Stimulated activated naive CD8-positive, alpha-beta T cell treated with anti-CD3 and anti-CD28 coated beads, Interleukin-15, amount 100 ng/mL, for 72 hours (primary cell): ENCODE measurements at regions not wholly inside any gene's neighbourhood (a gene's known extent, or its start where the extent isn't known, plus 50 kb on each side); places are given as distances from the start of the nearest gene placed in this dataset.

Source experiments
- ATAC-seq: fragments of 150-1000 bp; cut with Tn5 transposase; 2 replicates; pipeline ENCODE4 v1.10.0; 2021; ENCODE audit warnings: mild to moderate bottlenecking, moderate library complexity
- DNase-seq, 2 donors: peaks; one replicate each; pipeline ENCODE4 v3.0.0; 2021 to 2022
- H3K27ac Mint-ChIP-seq, 2 donors: one replicate each; pipeline ENCODE4 v1.8.0; 2022; ENCODE audit warnings: mild to moderate bottlenecking in 2 of 2, mixed read lengths in 2 of 2, moderate library complexity in 2 of 2
- H3K27me3 Mint-ChIP-seq: one replicate; pipeline ENCODE4 v1.8.0; 2022; ENCODE audit warnings: mixed read lengths
- H3K4me1 Mint-ChIP-seq: one replicate; pipeline ENCODE4 v1.8.0; 2022; ENCODE audit warnings: mild to moderate bottlenecking, mixed read lengths
- H3K4me3 Mint-ChIP-seq, 2 donors: one replicate each; pipeline ENCODE4 v1.8.0; 2022; ENCODE audit warnings: mild to moderate bottlenecking in 2 of 2, mixed read lengths in 2 of 2, moderate library complexity in 1 of 2
- H3K9me3 Mint-ChIP-seq, 2 donors: one replicate each; pipeline ENCODE4 v1.8.0; 2022; ENCODE audit warnings: mixed read lengths in 2 of 2

- Mint-ChIP-seq H3K9me3 (no peaks in the 10 kb centered on the region), H3K27ac (no peak overlapping the region), H3K4me3 (no peak overlapping the region), H3K27me3 (no peaks in the 10 kb centered on the region), H3K4me1 (no peaks in the 10 kb centered on the region)
- DNase-seq, result no peak
- ATAC-seq, result no peak
Measured at GRCh38 chr1:208766832-208767231, 522.6 kb upstream of the PLXNA2 start.

- Mint-ChIP-seq H3K27ac (no peak overlapping the region), H3K27me3 (no peaks in the 10 kb centered on the region), H3K4me1 (no peaks in the 10 kb centered on the region), H3K9me3 (no peaks in the 10 kb centered on the region), H3K4me3 (no peak overlapping the region)
- no peak for DNase-seq
- no peak for ATAC-seq
Measured at GRCh38 chr1:208767816-208768215, 523.6 kb upstream of the PLXNA2 start.

GRCh38 chr1:208772891-208773290, 528.7 kb upstream of the PLXNA2 start:
- no peaks in the 10 kb centered on the region for H3K4me1 Mint-ChIP-seq
- ATAC-seq (no peak), DNase-seq (no peak)
- H3K27ac Mint-ChIP-seq, result no peak overlapping the region
- H3K27me3 Mint-ChIP-seq, result no peaks in the 10 kb centered on the region
- H3K9me3 Mint-ChIP-seq, result peaks cover 0 to 4% of the 10 kb centered on the region in 2 donors
- no peak overlapping the region for H3K4me3 Mint-ChIP-seq

DNA sequence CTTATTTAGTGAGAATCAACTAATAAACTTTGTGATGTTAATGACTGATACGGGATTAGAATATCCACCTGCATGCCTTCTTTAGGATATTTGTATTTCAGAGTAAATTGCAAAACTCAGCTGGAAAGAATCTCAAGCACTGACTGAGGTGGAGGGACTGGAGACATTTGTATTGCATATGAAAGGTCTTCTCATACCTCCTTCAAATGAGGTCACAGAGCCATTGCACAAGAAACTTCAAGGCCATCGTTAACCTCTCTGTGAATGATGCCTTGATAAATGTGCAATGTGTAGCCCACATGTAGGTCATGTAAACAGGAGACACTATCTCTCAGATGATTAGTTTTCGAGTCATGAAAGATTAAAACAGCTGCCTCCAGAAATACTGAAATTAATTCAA, 531.7 kb upstream of the PLXNA2 start:
- DNase-seq, result no peak
- H3K4me3 Mint-ChIP-seq, result no peak overlapping the region
- H3K9me3 Mint-ChIP-seq, result peaks cover 0 to 4% of the 10 kb centered on the region in 2 donors
- ATAC-seq, result no peak
- no peak overlapping the region for H3K27ac Mint-ChIP-seq
- H3K4me1 Mint-ChIP-seq, result no peaks in the 10 kb centered on the region
- H3K27me3 Mint-ChIP-seq, result no peaks in the 10 kb centered on the region

GRCh38 chr1:208778417-208778816, 534.2 kb upstream of the PLXNA2 start:
- H3K27ac Mint-ChIP-seq, result peak overlapping the region in 1 of 2 donors; percentile 67
- DNase-seq (no peak), ATAC-seq (no peak)
- no peak overlapping the region for H3K4me3 Mint-ChIP-seq
- no peaks in the 10 kb centered on the region for H3K27me3 Mint-ChIP-seq
- no peaks in the 10 kb centered on the region for H3K4me1 Mint-ChIP-seq
- H3K9me3 Mint-ChIP-seq, result peaks cover 0 to 4% of the 10 kb centered on the region in 2 donors

DNA sequence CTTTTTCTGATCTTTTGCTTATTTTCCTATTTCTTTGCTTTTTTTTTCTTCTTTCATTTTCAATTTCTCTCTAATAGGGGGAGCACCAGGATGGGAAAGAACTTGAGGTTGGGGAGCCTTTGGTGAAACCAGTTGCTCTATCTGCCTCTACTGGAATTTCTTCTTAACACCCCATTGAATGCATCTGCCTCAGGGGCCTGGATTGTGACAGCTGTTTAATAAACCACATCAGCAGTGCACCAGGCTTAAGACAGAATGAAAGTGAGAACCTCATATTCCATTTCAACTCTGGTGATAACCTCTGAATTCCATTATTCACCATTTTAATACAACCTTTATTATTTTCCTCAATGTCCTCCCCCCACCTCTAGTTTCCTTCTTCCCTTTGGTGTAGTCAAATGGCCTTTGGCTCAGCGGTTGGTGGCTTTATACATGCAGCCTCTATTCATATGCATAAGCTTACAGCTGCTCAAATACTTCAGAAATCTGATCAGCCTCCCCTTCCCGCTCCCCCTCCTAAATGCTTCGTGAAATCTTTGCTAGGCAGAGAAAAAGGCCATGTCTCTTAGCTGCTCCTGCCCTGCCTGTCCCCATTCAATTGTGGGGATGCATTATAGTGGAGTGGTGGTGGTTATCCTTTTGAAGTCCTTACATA, 537.3 kb upstream of the PLXNA2 start:
- DNase-seq (no peak), ATAC-seq (no peak)
- no peak overlapping the region for H3K27ac Mint-ChIP-seq
- peaks cover 0 to 4% of the 10 kb centered on the region in 2 donors for H3K9me3 Mint-ChIP-seq
- no peaks in the 10 kb centered on the region for H3K4me1 Mint-ChIP-seq
- peaks cover 3% of the 10 kb centered on the region for H3K27me3 Mint-ChIP-seq
- no peak overlapping the region for H3K4me3 Mint-ChIP-seq

DNA sequence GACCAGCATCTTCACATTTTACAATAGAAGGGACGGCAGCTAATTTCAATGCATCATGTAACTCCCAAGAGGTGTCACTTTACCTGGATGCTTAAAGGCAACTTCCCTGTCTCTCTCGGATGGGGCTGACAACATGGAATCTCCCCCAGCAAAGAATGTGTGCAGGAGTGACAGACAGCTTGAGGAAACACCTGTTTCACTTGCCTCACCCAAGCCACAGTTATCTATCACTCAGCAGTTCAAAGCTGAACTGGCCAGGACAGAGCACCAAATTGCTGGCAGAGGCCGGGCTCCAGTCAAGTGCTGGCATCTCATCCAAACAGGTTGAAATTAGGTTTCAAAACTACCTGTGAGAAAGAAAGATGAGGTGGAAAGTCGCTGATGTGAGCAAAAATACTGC, 538.0 kb upstream of the PLXNA2 start:
- no peaks in the 10 kb centered on the region for H3K9me3 Mint-ChIP-seq

DNA sequence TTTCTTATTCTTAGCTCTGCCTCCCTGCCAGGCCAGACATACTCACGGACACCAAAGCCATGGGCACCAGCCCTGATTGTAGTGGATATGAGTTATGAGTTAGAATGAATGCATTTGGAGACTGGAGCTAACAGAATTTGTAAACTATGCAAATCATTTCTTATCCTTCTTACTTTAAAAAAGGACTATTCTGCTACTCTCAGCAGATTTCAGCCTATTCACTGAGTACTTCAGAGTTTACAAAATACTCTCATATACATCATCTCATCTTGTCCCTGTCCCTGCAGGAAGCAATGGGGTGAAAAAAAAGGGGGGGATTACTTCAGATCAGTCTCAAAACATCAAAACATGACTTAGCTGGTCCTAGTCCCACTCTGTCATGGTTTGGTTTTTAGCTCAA, 541.4 kb upstream of the PLXNA2 start:
- Mint-ChIP-seq H3K4me1 (no peaks in the 10 kb centered on the region), H3K4me3 (no peak overlapping the region), H3K27me3 (peaks cover 14% of the 10 kb centered on the region), H3K9me3 (no peaks in the 10 kb centered on the region), H3K27ac (no peak overlapping the region)
- ATAC-seq, result no peak
- DNase-seq, result no peak

More for the DNA sequence above, 538.0 kb upstream of the PLXNA2 start:
- no peak overlapping the region for H3K4me3 Mint-ChIP-seq
- H3K27me3 Mint-ChIP-seq, result peaks cover 9% of the 10 kb centered on the region
- no peaks in the 10 kb centered on the region for H3K4me1 Mint-ChIP-seq
- DNase-seq (no peak), ATAC-seq (no peak)
- no peak overlapping the region for H3K27ac Mint-ChIP-seq

DNA sequence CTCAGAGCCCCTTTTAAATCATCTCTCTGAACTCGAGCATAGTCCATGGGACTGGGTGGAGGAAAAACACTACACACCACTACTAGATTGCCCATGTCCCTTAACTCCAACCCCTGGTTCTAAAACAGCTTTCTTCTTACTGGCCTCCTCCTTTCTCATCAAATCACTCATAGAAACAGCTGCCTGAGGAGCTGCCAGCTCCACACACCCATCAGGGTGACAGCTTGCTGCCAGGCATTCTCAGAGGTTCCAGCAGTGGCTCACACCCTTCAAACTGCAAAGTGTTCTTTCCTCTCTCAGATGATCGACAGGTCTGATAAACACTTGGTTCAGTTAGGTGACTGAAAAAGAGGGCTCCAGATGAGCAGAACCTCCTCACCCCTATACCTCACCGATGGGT, 543.0 kb upstream of the PLXNA2 start:
- H3K27ac Mint-ChIP-seq, result no peak overlapping the region
- peaks cover 14% of the 10 kb centered on the region for H3K27me3 Mint-ChIP-seq
- H3K9me3 Mint-ChIP-seq, result no peaks in the 10 kb centered on the region
- no peak overlapping the region for H3K4me3 Mint-ChIP-seq
- H3K4me1 Mint-ChIP-seq, result no peaks in the 10 kb centered on the region
- DNase-seq (no peak), ATAC-seq (no peak)

DNA sequence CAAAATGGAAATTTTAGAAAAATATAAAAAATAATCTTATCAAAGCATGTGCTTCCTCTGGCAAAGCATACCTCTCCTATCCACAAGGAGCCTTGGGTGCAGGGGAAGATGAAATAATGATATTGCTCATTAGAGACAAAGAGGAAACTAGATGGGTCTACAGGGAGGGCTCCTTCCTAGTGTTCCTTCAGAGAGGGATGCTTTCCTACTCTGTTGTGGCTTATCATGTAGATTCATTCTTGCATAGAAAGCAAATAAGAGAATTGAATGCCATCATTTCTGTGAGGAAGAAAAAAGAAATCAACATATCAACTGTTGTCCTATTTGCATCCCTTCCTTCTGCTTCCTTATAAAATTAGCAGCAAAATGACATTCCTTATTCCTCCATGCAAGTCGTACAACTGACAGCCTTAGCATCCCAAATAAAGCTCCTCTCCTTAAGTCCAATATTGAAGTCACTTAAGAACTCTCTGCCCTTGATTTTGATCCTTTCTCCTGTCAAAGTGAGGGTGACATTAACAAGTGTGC, 543.9 kb upstream of the PLXNA2 start:
- no peaks in the 10 kb centered on the region for H3K4me1 Mint-ChIP-seq
- DNase-seq (no peak), ATAC-seq (no peak)
- H3K9me3 Mint-ChIP-seq, result no peaks in the 10 kb centered on the region
- no peak overlapping the region for H3K27ac Mint-ChIP-seq
- no peak overlapping the region for H3K4me3 Mint-ChIP-seq
- H3K27me3 Mint-ChIP-seq, result peaks cover 14% of the 10 kb centered on the region

DNA sequence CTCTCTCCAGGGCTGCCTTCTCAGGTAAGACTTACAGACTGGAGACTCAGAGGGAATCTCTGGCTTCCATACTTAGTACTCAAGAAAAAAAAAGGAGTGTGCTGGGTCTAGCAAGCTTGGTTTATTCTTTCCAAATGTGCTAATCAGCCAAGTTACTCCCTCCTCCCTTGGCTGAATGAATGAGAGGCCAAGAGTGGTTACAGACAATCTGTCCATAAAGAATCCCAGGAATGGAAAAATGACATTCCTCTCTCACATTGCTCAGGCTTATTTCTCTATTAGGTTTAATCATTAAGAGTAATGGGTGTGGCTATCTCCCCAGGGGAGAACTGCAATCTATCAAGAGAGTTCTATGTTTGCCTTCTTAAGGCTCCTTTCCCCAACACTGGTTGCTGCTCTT, 547.3 kb upstream of the PLXNA2 start:
- Mint-ChIP-seq H3K27ac (no peak overlapping the region), H3K4me3 (no peak overlapping the region), H3K4me1 (no peaks in the 10 kb centered on the region), H3K27me3 (peaks cover 12% of the 10 kb centered on the region), H3K9me3 (no peaks in the 10 kb centered on the region)
- DNase-seq (no peak), ATAC-seq (no peak)

DNA sequence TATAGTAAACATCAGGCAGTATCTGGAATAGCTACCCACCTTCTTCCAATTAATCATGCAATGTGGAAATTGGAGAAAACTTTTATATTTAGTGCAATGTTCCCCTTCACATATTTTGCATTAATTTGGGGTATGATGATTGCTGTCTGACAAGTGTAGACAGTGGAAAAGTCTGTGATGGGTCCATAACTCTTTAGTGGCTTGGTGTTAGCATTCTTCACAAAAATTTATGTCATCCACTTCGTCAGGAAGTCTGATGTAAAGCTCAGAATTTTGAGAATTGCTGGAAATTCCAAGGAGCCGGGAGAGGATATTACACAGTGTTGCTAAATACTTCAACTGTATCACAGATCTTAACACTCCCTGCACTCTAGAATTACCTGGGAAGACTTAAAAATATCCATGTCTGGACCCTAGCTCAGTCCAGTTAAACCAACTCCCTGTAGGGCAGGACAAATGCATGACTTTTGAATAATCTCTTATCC, 549.7 kb upstream of the PLXNA2 start:
- Mint-ChIP-seq H3K27ac (no peak overlapping the region), H3K4me3 (no peak overlapping the region), H3K27me3 (peaks cover 5% of the 10 kb centered on the region), H3K4me1 (no peaks in the 10 kb centered on the region), H3K9me3 (no peaks in the 10 kb centered on the region)
- no peak for ATAC-seq
- no peak for DNase-seq

GRCh38 chr1:208799186-208799585, 555.0 kb upstream of the PLXNA2 start:
- Mint-ChIP-seq H3K27ac (no peak overlapping the region), H3K4me1 (no peaks in the 10 kb centered on the region), H3K27me3 (peaks cover 5% of the 10 kb centered on the region), H3K9me3 (no peaks in the 10 kb centered on the region), H3K4me3 (no peak overlapping the region)
- DNase-seq, result no peak
- no peak for ATAC-seq

GRCh38 chr1:208803011-208803811, 559.0 kb upstream of the PLXNA2 start:
- DNase-seq (no peak), ATAC-seq (no peak)
- no peaks in the 10 kb centered on the region for H3K4me1 Mint-ChIP-seq
- peaks cover under 1% of the 10 kb centered on the region for H3K27me3 Mint-ChIP-seq
- H3K9me3 Mint-ChIP-seq, result peaks cover 7 to 13% of the 10 kb centered on the region in 2 donors
- no peak overlapping the region for H3K4me3 Mint-ChIP-seq
- peak overlapping the region in 1 of 2 donors; percentile 4 for H3K27ac Mint-ChIP-seq

GRCh38 chr1:208807446-208808127, 563.4 kb upstream of the PLXNA2 start:
- Mint-ChIP-seq H3K9me3 (peaks cover 7 to 13% of the 10 kb centered on the region in 2 donors), H3K4me3 (no peak overlapping the region), H3K4me1 (no peaks in the 10 kb centered on the region), H3K27ac (no peak overlapping the region), H3K27me3 (no peaks in the 10 kb centered on the region)
- DNase-seq (no peak), ATAC-seq (no peak)

DNA sequence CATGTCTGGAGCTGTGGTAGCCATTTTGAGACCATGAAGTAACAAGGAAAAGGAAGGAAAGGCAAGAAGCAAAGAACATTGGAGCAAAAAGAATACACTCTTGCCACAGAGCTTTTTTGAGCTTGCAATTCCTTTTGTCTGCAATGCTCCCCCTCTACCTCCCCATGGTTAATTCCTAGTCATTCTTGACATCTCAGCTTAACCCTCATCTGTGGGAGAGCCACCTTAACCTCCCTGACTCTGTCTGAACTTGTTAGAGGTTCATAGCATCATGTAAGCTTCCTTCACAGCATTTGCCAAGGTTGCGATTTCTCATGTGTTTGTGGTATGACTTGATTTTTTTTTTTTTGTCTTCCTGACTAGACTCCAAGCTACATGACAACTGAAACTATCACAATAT, 564.1 kb upstream of the PLXNA2 start:
- ATAC-seq, result no peak
- H3K9me3 Mint-ChIP-seq, result peaks cover 7 to 13% of the 10 kb centered on the region in 2 donors
- no peak for DNase-seq
- no peaks in the 10 kb centered on the region for H3K4me1 Mint-ChIP-seq
- no peaks in the 10 kb centered on the region for H3K27me3 Mint-ChIP-seq
- H3K4me3 Mint-ChIP-seq, result no peak overlapping the region
- peak overlapping the region in 1 of 2 donors; percentile 45 for H3K27ac Mint-ChIP-seq
